Loucy (cell line): ENCODE measurements at regions not wholly inside any gene's neighbourhood (a gene's known extent, or its start where the extent isn't known, plus 50 kb on each side); places are given as distances from the start of the nearest gene placed in this dataset.

Experiments
- CTCF ChIP-seq: fragments of 200-600 bp; sonication (generic); conservative IDR thresholded peaks from 2 replicates; pipeline ENCODE4 v1.5.1; 2014; ENCODE audit warnings: mild to moderate bottlenecking, antibody characterized with exemption, low read length
- EZH2phosphoT487 ChIP-seq: fragments of 200-600 bp; IDR thresholded peaks from 2 replicates; pipeline ENCODE4 v1.6.1; 2018; ENCODE audit warnings: antibody characterized with exemption, mild to moderate bottlenecking, moderate library complexity, borderline replicate concordance

DNA sequence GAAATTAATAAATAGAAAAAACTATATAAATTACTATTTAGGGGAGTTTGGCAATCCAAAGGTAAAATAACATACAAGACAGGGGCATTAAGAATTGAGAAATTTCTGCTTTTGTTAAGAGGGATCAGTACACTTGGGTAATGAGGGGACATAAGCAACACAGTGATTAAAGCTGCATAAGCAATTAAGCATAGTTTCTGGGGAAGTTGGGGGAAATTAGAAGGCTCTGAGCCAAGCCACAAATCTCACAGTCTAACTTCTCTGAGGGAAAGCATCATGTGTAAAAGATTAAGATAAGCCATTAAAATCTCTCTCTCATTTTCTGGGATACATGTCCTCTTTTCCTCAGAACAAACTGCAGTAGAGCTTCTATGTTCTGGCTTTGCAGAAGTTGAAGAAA is 533.9 kb upstream of the LRFN5 start:
- TF ChIP-seq CTCF (no peak), EZH2phosphoT487 (no peak)
